PC-9 (cell line): ENCODE measurements at regions not wholly inside any gene's neighbourhood (a gene's known extent, or its start where the extent isn't known, plus 50 kb on each side); places are given as distances from the start of the nearest gene placed in this dataset.

ENCODE experiments used
- CTCF ChIP-seq: fragments of 200-600 bp; sonication (generic); conservative IDR thresholded peaks from 2 replicates; pipeline ENCODE4 v1.6.1; 2017; ENCODE audit warnings: mixed run types, antibody characterized with exemption, mild to moderate bottlenecking, moderate library complexity
- EZH2 ChIP-seq: fragments of 200-600 bp; sonication (generic); IDR thresholded peaks from 2 replicates; pipeline ENCODE4 v1.8.0; 2017; ENCODE audit warnings: antibody characterized with exemption, low read depth

- no peak for TF ChIP-seq CTCF
- TF ChIP-seq EZH2: no peak
Measured at GRCh38 chr22:47301820-47302475, 539.5 kb downstream of the TBC1D22A start.
